HG03135 (cell line): ENCODE measurements at regions not wholly inside any gene's neighbourhood (a gene's known extent, or its start where the extent isn't known, plus 50 kb on each side); places are given as distances from the start of the nearest gene placed in this dataset.
"Not testable (repeated sequence)": the region's sequence is repeated elsewhere in the genome, so short reads cannot be mapped to it uniquely, and the experiment has no call there.

Experiments used
- ATAC-seq: cut with Tn5 transposase; IDR thresholded peaks from one replicate; pipeline ENCODE4 v1.9.1; 2021; ENCODE audit warnings: mild to moderate bottlenecking, moderate library complexity; ENCODE audit not compliant: unreplicated experiment

- not testable (repeated sequence) for ATAC-seq
Measured at GRCh38 chr22:34684278-34684677, 381.7 kb upstream of the ISX start.

- ATAC-seq: no peak
Measured at GRCh38 chr22:34687116-34687515, 378.8 kb upstream of the ISX start.

- no peak for ATAC-seq
Measured at GRCh38 chr22:34688825-34689224, 377.1 kb upstream of the ISX start.

- no peak for ATAC-seq
Measured at GRCh38 chr22:34696557-34696956, 369.4 kb upstream of the ISX start.

GRCh38 chr22:34702279-34702678, 363.7 kb upstream of the ISX start:
- no peak for ATAC-seq

GRCh38 chr22:34709641-34710040, 356.3 kb upstream of the ISX start:
- no peak for ATAC-seq

- no peak for ATAC-seq
Measured at GRCh38 chr22:34722901-34723300, 343.1 kb upstream of the ISX start.

GRCh38 chr22:34736081-34736480, 329.9 kb upstream of the ISX start:
- ATAC-seq: no peak

- ATAC-seq: no peak
Measured at GRCh38 chr22:34738661-34739400, 327.1 kb upstream of the ISX start.

GRCh38 chr22:34743110-34743751, 322.7 kb upstream of the ISX start:
- ATAC-seq: no peak

- no peak for ATAC-seq
Measured at GRCh38 chr22:34760276-34761008, 305.5 kb upstream of the ISX start.

GRCh38 chr22:34761111-34761510, 304.8 kb upstream of the ISX start:
- no peak for ATAC-seq

- ATAC-seq: no peak
Measured at GRCh38 chr22:34763496-34763895, 302.5 kb upstream of the ISX start.

GRCh38 chr22:34765115-34765514, 300.8 kb upstream of the ISX start:
- ATAC-seq: no peak

- ATAC-seq: no peak
Measured at GRCh38 chr22:34769361-34769760, 296.6 kb upstream of the ISX start.

GRCh38 chr22:34776817-34777216, 289.1 kb upstream of the ISX start:
- no peak for ATAC-seq

- ATAC-seq: no peak
Measured at GRCh38 chr22:34781681-34782080, 284.3 kb upstream of the ISX start.

GRCh38 chr22:34783436-34783835, 282.5 kb upstream of the ISX start:
- no peak for ATAC-seq

- no peak for ATAC-seq
Measured at GRCh38 chr22:34784056-34784455, 281.9 kb upstream of the ISX start.

- ATAC-seq: no peak
Measured at GRCh38 chr22:34797826-34798225, 268.1 kb upstream of the ISX start.

GRCh38 chr22:34798605-34799004, 267.4 kb upstream of the ISX start:
- ATAC-seq: no peak
